GM23338 (cell line): ENCODE measurements at regions not wholly inside any gene's neighbourhood (a gene's known extent, or its start where the extent isn't known, plus 50 kb on each side); places are given as distances from the start of the nearest gene placed in this dataset.

ENCODE experiments used
- ATAC-seq: fragments of 200-7000 bp; cut with Tn5 transposase; 3 replicates; pipeline ENCODE4 v1.9.1; 2020
- DNase-seq: peaks from one replicate; pipeline ENCODE4 v3.0.0-alpha.2; 2015; ENCODE audit warnings: low spot score
- H2AFZ ChIP-seq: fragments of 200-600 bp; sonication (generic); 2 replicates; pipeline ENCODE4 v1.8.0; 2016; ENCODE audit warnings: antibody characterized with exemption, mild to moderate bottlenecking, moderate library complexity
- H3F3A ChIP-seq: fragments of 200-600 bp; sonication (generic); replicated peaks from 2 replicates; pipeline ENCODE4 v1.8.0; 2017; ENCODE audit warnings: antibody characterized with exemption, mixed run types, low read depth
- H3K27ac ChIP-seq: fragments of 200-600 bp; sonication (generic); 2 replicates; pipeline ENCODE4 v1.6.1; 2016; ENCODE audit warnings: low read depth
- H3K27me3 ChIP-seq: fragments of 200-600 bp; sonication (generic); 2 replicates; pipeline ENCODE4 v1.8.0; 2016; ENCODE audit warnings: mild to moderate bottlenecking, mixed run types, moderate library complexity; ENCODE audit not compliant: insufficient read depth
- H3K36me3 ChIP-seq: fragments of 200-600 bp; sonication (generic); 2 replicates; pipeline ENCODE4 v1.8.0; 2016; ENCODE audit warnings: mild to moderate bottlenecking; ENCODE audit not compliant: insufficient read depth
- H3K4me1 ChIP-seq: fragments of 200-600 bp; sonication (generic); 2 replicates; pipeline ENCODE4 v1.8.0; 2016; ENCODE audit warnings: mild to moderate bottlenecking, moderate library complexity; ENCODE audit not compliant: insufficient read depth
- H3K4me2 ChIP-seq: fragments of 200-600 bp; sonication (generic); 2 replicates; pipeline ENCODE4 v1.7.1; 2017; ENCODE audit warnings: mixed run types
- H3K4me3 ChIP-seq: fragments of 200-600 bp; sonication (generic); 2 replicates; pipeline ENCODE4 v1.6.1; 2016; ENCODE audit warnings: mixed run types
- H3K79me2 ChIP-seq: fragments of 200-600 bp; sonication (generic); replicated peaks from 2 replicates; pipeline ENCODE4 v1.8.0; 2017; ENCODE audit warnings: mild to moderate bottlenecking; ENCODE audit not compliant: insufficient read depth
- H3K9me2 ChIP-seq: fragments of 200-600 bp; sonication (generic); 2 replicates; pipeline ENCODE4 v1.8.0; 2017; ENCODE audit not compliant: insufficient read depth
- H4K20me1 ChIP-seq: fragments of 200-600 bp; sonication (generic); replicated peaks from 2 replicates; pipeline ENCODE4 v1.8.0; 2017; ENCODE audit warnings: mild to moderate bottlenecking; ENCODE audit not compliant: insufficient read depth
- H3K27ac Mint-ChIP-seq: 2 replicates; pipeline ENCODE4 v1.8.0; 2020; ENCODE audit warnings: inconsistent platforms, mild to moderate bottlenecking, moderate library complexity, mixed read lengths
- H3K27me3 Mint-ChIP-seq: 3 replicates; pipeline ENCODE4 v1.8.0; 2022; ENCODE audit warnings: low read depth, mild to moderate bottlenecking, moderate library complexity, mixed read lengths, inconsistent platforms; ENCODE audit not compliant: insufficient read depth, poor library complexity
- H3K36me3 Mint-ChIP-seq: 3 replicates; pipeline ENCODE4 v1.8.0; 2021; ENCODE audit warnings: low read depth, mild to moderate bottlenecking, inconsistent platforms, moderate library complexity, mixed read lengths
- H3K4me1 Mint-ChIP-seq: 3 replicates; pipeline ENCODE4 v1.8.0; 2020; ENCODE audit warnings: mild to moderate bottlenecking, inconsistent platforms, mixed read lengths
- H3K4me3 Mint-ChIP-seq: 3 replicates; pipeline ENCODE4 v1.8.0; 2021; ENCODE audit warnings: moderate library complexity, mild to moderate bottlenecking, inconsistent platforms, mixed read lengths
- H3K9me3 Mint-ChIP-seq: 3 replicates; pipeline ENCODE4 v1.8.0; 2020; ENCODE audit warnings: moderate library complexity, mild to moderate bottlenecking, inconsistent platforms, mixed read lengths
- EZH2 ChIP-seq: fragments of 200-600 bp; sonication (generic); IDR thresholded peaks from one replicate; pipeline ENCODE4 v1.8.0; 2017; ENCODE audit warnings: antibody characterized with exemption, mild to moderate bottlenecking, low read depth; ENCODE audit not compliant: unreplicated experiment
- EZH2phosphoT487 ChIP-seq: fragments of 200-600 bp; sonication (generic); IDR thresholded peaks from one replicate; pipeline ENCODE4 v1.8.1; 2018; ENCODE audit warnings: antibody characterized with exemption; ENCODE audit not compliant: unreplicated experiment
- JUNB ChIP-seq: IDR thresholded peaks from one replicate; pipeline ENCODE4 v1.6.1; 2016; ENCODE audit warnings: antibody characterized with exemption; ENCODE audit not compliant: unreplicated experiment
- NANOG ChIP-seq: IDR thresholded peaks from 2 replicates; pipeline ENCODE4 v1.6.1; 2016; ENCODE audit warnings: antibody characterized with exemption, borderline replicate concordance
- STAT1 ChIP-seq: IDR thresholded peaks from one replicate; pipeline ENCODE4 v1.6.1; 2016; ENCODE audit warnings: antibody characterized with exemption; ENCODE audit not compliant: unreplicated experiment
- ZNF331 ChIP-seq: fragments of 250-450 bp; sonication (Bioruptor Pico); IDR thresholded peaks from 2 replicates; pipeline ENCODE4 v1.5.0; 2020; ENCODE audit warnings: low read depth, mild to moderate bottlenecking, moderate library complexity
- TF ChIP-seq, protein P1 (sequence below): IDR thresholded peaks from one replicate; pipeline ENCODE4 v1.6.1; 2018; ENCODE audit warnings: antibody characterized with exemption; ENCODE audit not compliant: unreplicated experiment
- TF ChIP-seq, protein P2 (sequence below), 2 experiments: fragments of 200-600 bp in 1 of 2; sonication (generic) in 1 of 2; conservative IDR thresholded peaks; 2 replicates each; pipeline versions ENCODE4 v1.5.1 to v1.6.1; 2016 to 2017; ENCODE audit warnings: antibody characterized with exemption in 2 of 2, low read depth in 2 of 2, mild to moderate bottlenecking in 2 of 2, moderate library complexity in 1 of 2
- TF ChIP-seq, protein P3 (sequence below): IDR thresholded peaks from 2 replicates; pipeline ENCODE4 v1.6.1; 2016; ENCODE audit warnings: antibody characterized with exemption

DNA sequence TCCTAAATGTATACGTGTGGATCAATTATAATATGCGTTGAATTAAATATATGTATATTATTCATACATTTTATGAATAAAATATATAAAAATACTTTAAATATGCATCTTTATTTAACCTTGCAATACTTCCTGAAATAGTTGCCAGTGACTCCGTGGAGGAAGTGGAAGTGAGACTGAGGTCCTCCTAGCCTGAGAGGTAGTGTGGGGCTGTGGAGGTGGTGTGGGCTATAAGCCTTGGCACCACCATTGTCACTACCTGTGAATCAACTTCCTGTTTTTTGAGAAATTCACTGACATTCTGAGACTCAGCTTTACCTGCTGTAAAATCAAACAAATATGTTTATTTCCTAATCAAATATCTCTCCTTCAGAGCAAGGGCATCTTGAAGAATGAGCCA is 514.2 kb downstream of the VRK1 start:
- no peak overlapping the region for H3K27ac ChIP-seq
- no peak for ATAC-seq
- no peaks in the 10 kb centered on the region for H3K4me1 ChIP-seq
- no peak for DNase-seq
- H3K36me3 ChIP-seq = no peaks in the 10 kb centered on the region
- peaks cover 2% of the 10 kb centered on the region for H3K27me3 Mint-ChIP-seq
- H3K9me2 ChIP-seq = no peaks in the 10 kb centered on the region
- no peaks in the 10 kb centered on the region for H3F3A ChIP-seq
- H3K9me3 Mint-ChIP-seq = peaks cover 7% of the 10 kb centered on the region; the same call in 1 of the 3 replicates
- no peaks in the 10 kb centered on the region for H3K4me1 Mint-ChIP-seq
- H3K4me3 Mint-ChIP-seq = no peak overlapping the region
- no peak overlapping the region for H3K4me2 ChIP-seq
- H3K36me3 Mint-ChIP-seq = 0 out of 3 replicates have a peak, but pooled peaks cover 3% of the 10 kb centered on the region
- no peak overlapping the region for H2AFZ ChIP-seq
- H3K27me3 ChIP-seq = no peaks in the 10 kb centered on the region
- H3K27ac Mint-ChIP-seq = no peak overlapping the region
- no peaks in the 10 kb centered on the region for H4K20me1 ChIP-seq
- H3K79me2 ChIP-seq = no peaks in the 10 kb centered on the region
- no peak for TF ChIP-seq NANOG
- TF ChIP-seq, protein P1, sequence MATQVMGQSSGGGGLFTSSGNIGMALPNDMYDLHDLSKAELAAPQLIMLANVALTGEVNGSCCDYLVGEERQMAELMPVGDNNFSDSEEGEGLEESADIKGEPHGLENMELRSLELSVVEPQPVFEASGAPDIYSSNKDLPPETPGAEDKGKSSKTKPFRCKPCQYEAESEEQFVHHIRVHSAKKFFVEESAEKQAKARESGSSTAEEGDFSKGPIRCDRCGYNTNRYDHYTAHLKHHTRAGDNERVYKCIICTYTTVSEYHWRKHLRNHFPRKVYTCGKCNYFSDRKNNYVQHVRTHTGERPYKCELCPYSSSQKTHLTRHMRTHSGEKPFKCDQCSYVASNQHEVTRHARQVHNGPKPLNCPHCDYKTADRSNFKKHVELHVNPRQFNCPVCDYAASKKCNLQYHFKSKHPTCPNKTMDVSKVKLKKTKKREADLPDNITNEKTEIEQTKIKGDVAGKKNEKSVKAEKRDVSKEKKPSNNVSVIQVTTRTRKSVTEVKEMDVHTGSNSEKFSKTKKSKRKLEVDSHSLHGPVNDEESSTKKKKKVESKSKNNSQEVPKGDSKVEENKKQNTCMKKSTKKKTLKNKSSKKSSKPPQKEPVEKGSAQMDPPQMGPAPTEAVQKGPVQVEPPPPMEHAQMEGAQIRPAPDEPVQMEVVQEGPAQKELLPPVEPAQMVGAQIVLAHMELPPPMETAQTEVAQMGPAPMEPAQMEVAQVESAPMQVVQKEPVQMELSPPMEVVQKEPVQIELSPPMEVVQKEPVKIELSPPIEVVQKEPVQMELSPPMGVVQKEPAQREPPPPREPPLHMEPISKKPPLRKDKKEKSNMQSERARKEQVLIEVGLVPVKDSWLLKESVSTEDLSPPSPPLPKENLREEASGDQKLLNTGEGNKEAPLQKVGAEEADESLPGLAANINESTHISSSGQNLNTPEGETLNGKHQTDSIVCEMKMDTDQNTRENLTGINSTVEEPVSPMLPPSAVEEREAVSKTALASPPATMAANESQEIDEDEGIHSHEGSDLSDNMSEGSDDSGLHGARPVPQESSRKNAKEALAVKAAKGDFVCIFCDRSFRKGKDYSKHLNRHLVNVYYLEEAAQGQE = no peak
- TF ChIP-seq, protein P2, sequence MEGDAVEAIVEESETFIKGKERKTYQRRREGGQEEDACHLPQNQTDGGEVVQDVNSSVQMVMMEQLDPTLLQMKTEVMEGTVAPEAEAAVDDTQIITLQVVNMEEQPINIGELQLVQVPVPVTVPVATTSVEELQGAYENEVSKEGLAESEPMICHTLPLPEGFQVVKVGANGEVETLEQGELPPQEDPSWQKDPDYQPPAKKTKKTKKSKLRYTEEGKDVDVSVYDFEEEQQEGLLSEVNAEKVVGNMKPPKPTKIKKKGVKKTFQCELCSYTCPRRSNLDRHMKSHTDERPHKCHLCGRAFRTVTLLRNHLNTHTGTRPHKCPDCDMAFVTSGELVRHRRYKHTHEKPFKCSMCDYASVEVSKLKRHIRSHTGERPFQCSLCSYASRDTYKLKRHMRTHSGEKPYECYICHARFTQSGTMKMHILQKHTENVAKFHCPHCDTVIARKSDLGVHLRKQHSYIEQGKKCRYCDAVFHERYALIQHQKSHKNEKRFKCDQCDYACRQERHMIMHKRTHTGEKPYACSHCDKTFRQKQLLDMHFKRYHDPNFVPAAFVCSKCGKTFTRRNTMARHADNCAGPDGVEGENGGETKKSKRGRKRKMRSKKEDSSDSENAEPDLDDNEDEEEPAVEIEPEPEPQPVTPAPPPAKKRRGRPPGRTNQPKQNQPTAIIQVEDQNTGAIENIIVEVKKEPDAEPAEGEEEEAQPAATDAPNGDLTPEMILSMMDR (conservative IDR thresholded peaks at IDR 0.05; ENCODE audit: low read depth in 2 of 2) = no peak
- H3K4me3 ChIP-seq = no peak overlapping the region

DNA sequence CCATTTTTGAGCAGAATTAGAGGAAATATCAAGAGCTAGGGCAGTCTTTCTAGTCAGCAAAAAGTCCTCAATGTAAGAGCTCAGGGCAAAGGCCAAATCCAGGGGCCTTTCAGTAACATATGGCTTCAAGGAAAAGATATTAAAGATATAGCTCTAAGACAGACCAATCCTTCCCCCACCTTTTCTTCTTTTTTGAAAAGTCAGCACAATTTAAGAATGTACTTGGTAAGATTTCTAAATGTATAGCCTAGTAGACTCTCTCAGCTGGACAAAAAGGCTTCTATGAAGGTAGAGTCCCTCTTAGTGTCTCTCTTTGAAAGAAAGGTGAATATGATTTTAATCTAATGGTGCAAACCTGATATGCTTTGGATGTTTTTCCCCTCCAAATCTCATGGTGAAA is 515.7 kb downstream of the VRK1 start:
- Mint-ChIP-seq H3K27me3 (peaks cover 2% of the 10 kb centered on the region), H3K36me3 (0 out of 3 replicates have a peak, but pooled peaks cover 3% of the 10 kb centered on the region), H3K4me1 (no peaks in the 10 kb centered on the region), H3K4me3 (no peak overlapping the region), H3K9me3 (peaks cover 7% of the 10 kb centered on the region; the same call in 1 of the 3 replicates), H3K27ac (no peak overlapping the region)
- Histone ChIP-seq H3K4me2 (no peak overlapping the region), H3K79me2 (no peaks in the 10 kb centered on the region), H3K4me3 (no peak overlapping the region), H3K9me2 (no peaks in the 10 kb centered on the region), H3K36me3 (no peaks in the 10 kb centered on the region), H2AFZ (no peak overlapping the region), H3F3A (no peaks in the 10 kb centered on the region), H4K20me1 (no peaks in the 10 kb centered on the region), H3K27me3 (no peaks in the 10 kb centered on the region), H3K27ac (no peak overlapping the region), H3K4me1 (no peaks in the 10 kb centered on the region)
- DNase-seq (no peak), ATAC-seq (no peak)
- TF ChIP-seq STAT1 (no peak), EZH2phosphoT487 (no peak), EZH2 (no peak), ZNF331 (CRISPR knock-in tag) (no peak), JUNB (no peak), NANOG (no peak)
- TF ChIP-seq, protein P1 = no peak
- TF ChIP-seq, protein P3, sequence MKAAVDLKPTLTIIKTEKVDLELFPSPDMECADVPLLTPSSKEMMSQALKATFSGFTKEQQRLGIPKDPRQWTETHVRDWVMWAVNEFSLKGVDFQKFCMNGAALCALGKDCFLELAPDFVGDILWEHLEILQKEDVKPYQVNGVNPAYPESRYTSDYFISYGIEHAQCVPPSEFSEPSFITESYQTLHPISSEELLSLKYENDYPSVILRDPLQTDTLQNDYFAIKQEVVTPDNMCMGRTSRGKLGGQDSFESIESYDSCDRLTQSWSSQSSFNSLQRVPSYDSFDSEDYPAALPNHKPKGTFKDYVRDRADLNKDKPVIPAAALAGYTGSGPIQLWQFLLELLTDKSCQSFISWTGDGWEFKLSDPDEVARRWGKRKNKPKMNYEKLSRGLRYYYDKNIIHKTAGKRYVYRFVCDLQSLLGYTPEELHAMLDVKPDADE = no peak
